GM11168 (cell line): ENCODE measurements at regions not wholly inside any gene's neighbourhood (a gene's known extent, or its start where the extent isn't known, plus 50 kb on each side); places are given as distances from the start of the nearest gene placed in this dataset.
"Not testable (repeated sequence)": the region's sequence is repeated elsewhere in the genome, so short reads cannot be mapped to it uniquely, and the experiment has no call there.

Experiments used
- in situ Hi-C: fragments of 300-500 bp; cut with MboI; formaldehyde crosslinking; loops from one replicate; pipeline ENCODE4 v1.12.0; 2022; ENCODE audit warnings: low sequenced_read_pairs; ENCODE audit not compliant: unreplicated experiment

- in situ Hi-C loops: no loop called here
These were observed 100.1 kb upstream of the PLXNA2 start for GRCh38 chr1:208344202-208344857.

DNA sequence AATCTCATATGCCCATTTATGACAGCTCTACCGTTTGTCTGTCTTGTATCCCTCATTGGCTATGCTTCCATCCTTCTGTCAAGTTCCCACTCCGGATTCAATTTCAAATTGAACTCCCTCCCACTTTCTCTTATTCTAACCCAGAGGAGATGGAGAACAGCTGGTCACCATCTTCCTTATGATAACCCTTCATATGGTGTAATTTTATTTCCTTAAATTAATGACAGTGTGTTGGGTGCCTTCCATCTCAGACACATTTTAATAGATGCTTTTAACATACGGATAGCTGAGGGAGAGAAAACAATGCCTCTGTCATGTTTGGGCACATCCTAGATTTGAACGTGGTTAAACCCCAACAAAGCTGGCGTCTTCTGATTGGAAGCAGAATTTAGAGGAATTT, 103.0 kb upstream of the PLXNA2 start:
- in situ Hi-C loops: no loop called here

GRCh38 chr1:208349694-208350330, 105.6 kb upstream of the PLXNA2 start:
- in situ Hi-C loops: no loop called here

DNA sequence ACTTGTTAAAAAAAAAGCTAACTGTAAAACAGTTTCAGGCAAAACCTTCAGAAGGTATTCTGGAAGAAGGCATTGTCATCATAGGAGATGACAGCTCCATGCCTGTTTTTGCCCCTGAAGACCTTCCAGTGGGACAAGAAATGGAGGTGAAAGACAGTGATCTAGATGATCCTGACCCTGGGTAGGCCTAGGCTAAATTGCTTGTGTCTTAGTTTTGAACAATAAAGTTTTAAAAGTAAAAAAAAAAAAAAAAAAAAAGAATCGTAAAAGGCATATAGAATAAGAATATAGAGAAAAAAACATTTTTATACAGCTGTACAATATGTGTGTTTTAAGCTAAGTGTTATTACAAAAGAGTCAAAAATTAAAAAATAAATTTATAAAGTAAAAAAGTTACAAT, 106.6 kb upstream of the PLXNA2 start:
- in situ Hi-C loops: no loop called here

DNA sequence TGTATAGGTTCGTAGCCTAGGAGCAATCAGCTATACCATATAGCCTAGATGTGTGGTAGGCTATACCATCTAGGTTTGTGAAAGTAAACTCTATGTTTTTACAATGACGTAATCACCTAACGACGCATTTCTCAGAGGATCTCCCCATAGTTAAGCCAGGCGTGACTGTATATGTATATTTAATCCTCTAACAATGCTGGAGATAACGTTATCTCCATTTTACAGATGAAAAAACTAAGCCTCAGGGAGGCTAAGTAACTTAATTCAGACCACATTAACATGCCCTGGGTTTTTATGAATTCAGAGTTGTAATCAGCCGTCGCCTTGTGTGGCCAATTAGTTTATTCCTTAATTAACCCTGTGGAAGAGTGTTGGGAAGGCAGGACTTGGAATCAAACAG, 107.7 kb upstream of the PLXNA2 start:
- in situ Hi-C loops: no loop called here

GRCh38 chr1:208353797-208354196, 109.6 kb upstream of the PLXNA2 start:
- in situ Hi-C loops: not testable (repeated sequence)

GRCh38 chr1:208357644-208358507, 113.7 kb upstream of the PLXNA2 start:
- in situ Hi-C loops: no loop called here

DNA sequence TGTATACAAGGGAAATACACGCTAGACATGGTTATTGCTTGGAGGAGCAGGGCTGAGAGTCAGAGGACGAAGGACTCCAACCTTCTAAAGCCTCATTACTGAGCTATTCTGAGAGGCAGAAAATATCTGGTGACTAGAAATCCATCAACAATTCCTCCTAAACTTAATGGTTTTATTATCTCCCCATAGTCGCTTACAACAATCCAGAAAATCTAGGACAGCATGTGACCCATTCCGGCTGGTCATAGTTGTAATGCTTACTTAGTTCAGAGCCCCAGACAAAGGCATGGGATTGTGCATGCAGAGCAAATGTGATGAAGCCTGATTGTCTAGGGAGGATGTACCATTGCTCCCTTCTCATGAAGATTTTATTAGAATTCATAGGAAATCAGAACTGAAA, 114.5 kb upstream of the PLXNA2 start:
- in situ Hi-C loops: no loop called here

DNA sequence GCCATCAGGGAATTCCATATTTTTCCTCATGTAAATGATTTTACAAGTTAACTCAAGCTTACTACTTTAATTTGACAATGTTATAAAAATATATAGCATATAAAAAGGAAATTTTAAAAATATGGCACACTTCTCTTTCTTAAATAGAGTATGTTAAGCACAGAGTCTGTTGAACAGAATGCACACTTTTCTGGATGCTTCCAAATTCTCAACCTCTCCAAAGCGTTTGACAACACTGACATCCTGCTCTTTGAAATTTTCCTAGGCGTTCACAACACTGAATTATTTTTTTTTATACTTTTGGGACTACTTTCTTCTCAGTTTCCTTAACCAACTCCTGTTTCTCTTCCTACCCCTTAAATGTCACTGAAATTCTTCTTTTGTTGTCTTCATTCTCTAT, 117.8 kb upstream of the PLXNA2 start:
- in situ Hi-C loops: no loop called here

DNA sequence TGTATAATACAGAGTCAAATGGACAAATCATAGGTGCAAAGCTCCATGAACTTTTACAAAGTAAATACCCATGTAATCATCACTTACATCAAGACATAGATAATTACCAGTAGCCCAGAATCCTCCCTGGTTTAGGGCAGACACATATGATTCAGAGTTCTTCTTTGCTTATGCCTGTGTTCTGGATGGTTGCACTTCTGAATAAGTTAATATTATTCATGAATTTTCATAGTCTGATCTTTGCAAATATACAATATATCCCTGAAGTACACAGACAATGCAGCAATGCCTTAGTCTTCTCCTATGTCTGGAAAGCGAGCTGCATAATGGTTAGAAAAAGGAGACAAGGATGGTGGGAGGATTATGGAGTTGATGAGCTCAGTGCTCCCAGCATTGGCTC, 122.4 kb upstream of the PLXNA2 start:
- in situ Hi-C loops: no loop called here

- in situ Hi-C loops: no loop called here
These were observed 124.9 kb upstream of the PLXNA2 start for GRCh38 chr1:208369045-208369444.

DNA sequence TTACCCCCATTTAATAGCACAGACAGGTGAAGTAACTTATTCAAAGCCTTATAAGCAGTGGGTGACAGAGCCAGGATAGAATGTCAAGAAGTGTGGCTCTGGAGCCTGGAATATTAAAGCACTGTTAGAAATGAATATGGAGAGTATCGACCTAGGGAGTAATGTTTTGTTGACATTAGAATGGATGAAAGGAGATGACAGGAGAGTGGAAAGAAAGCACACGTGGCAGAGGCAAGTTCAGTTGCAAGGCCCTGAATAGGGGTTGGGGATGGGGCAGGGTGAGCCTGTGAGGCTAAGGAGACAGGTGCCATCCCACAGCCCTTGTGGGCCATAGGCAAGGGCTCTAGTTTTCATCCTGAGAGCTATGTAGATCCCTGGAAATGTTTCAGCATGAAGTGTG, 125.5 kb upstream of the PLXNA2 start:
- in situ Hi-C loops: no loop called here

GRCh38 chr1:208374391-208374941, 130.3 kb upstream of the PLXNA2 start:
- in situ Hi-C loops: no loop called here

- in situ Hi-C loops: no loop called here
These were observed 137.3 kb upstream of the PLXNA2 start for GRCh38 chr1:208381481-208381880.

DNA sequence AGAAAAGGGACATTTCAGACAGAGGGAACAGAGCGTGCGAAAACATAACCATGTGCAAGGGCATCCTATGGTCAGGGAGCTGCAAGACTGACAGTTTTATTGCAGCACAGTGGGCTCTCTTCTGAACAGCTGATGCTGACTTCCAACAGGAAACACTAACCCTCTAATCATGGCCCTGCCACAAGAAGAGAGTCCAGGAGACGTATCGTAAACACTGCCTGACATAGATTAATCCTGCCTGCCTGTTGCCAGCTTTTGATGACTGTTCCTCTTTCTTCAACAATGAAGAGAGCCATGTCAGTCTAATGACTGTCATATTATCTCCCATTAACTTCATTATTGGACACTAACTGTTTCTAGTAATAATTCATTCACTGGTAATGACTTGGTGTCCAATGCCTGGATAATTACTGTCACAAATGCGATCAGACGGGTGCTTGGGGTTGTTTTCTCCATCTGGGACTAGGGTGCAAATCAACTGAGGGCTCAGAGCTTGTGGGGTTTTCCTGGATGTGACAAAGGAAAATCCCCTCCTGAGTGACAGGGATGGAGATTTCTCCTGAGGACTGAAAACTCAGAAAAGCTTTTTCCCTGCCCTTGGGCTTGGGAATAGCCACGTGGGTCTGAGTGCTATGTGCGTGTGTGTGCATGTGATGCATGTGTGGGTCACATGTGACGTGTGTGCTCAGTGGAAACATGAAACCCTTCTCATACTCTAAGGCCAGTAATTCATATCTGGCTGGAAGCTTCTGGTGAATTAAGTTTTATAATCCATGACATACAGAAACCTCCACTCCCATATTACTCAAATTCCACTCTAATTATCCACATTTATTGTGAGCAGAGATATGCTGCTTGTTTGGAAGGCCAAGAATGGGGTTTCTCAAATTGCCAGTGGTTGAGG, 144.0 kb upstream of the PLXNA2 start:
- in situ Hi-C loops: no loop called here

DNA sequence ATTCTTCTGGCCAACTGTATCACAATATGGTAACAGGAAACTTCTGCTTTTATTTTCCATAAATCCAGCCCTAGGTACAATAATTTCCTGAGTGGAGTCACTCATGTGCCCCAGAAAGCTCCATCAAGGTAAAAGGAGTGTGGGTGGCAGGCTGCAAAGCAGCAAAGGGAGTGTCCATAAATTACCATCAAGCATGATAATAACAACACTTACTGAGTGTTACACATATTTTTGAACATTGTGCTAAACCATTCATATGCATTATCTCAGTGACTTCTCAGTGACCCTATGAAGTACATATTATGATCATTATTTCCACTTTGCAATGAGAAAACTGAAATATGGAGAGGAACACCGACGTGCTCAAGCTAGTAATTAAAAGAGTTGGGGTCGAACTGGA, 149.2 kb upstream of the PLXNA2 start:
- in situ Hi-C loops: no loop called here

- in situ Hi-C loops: no loop called here
These were observed 149.6 kb upstream of the PLXNA2 start for GRCh38 chr1:208393826-208394225.

- in situ Hi-C loops: no loop called here
These were observed 153.1 kb upstream of the PLXNA2 start for GRCh38 chr1:208397286-208397685.

DNA sequence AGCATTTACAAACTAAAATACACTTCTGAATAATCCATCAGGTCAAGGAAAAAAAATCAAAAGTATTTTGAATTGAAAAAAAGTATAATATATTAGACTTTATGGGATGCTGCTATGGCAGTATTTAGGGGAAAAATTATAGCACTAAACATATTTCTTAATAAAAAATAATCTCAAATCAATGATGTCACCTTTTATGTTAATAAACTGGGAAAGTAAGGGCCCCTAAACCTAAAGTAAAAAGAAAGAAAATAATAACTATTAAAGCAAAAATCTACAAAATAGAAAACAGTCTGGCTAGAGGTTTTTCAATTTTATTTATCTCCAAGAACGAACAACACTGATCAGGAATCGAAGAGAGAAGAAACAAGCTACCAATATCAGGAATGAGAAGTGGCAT, 160.8 kb upstream of the PLXNA2 start:
- in situ Hi-C loops: no loop called here

GRCh38 chr1:208409176-208409575, 165.0 kb upstream of the PLXNA2 start:
- in situ Hi-C loops: no loop called here
